ENCODE measurements at regions not wholly inside any gene's neighbourhood (a gene's known extent, or its start where the extent isn't known, plus 50 kb on each side); places are given as distances from the start of the nearest gene placed in this dataset.

GRCh38 chrX:14232688-14233087, 203.0 kb upstream of the GEMIN8 start:
- Mint-ChIP-seq H3K9me3 (ENCODE audit: low read depth) (peaks cover 49% of the 10 kb centered on the region), H3K36me3 (ENCODE audit: low read depth) (no peaks in the 10 kb centered on the region), H3K27ac (ENCODE audit: unreplicated experiment) (no peak overlapping the region), H3K4me1 (ENCODE audit: low read depth) (no peaks in the 10 kb centered on the region), H3K4me3 (ENCODE audit: unreplicated experiment) (no peak overlapping the region), H3K27me3 (ENCODE audit: low read depth) (no peaks in the 10 kb centered on the region)
- no peak for TF ChIP-seq CTCF (IDR thresholded peaks at IDR 0.05)
- DNase-seq (ENCODE audit: low spot score), result no peak

GRCh38 chrX:14228611-14229010, 198.9 kb upstream of the GEMIN8 start:
- H3K27ac Mint-ChIP-seq (ENCODE audit: unreplicated experiment), result no peak overlapping the region
- no peak overlapping the region for H3K4me3 Mint-ChIP-seq (ENCODE audit: unreplicated experiment)
- no peaks in the 10 kb centered on the region for H3K36me3 Mint-ChIP-seq (ENCODE audit: low read depth)
- H3K4me1 Mint-ChIP-seq (ENCODE audit: low read depth), result no peaks in the 10 kb centered on the region
- TF ChIP-seq CTCF (IDR thresholded peaks at IDR 0.05), result no peak
- peaks cover 41% of the 10 kb centered on the region for H3K9me3 Mint-ChIP-seq (ENCODE audit: low read depth)
- no peaks in the 10 kb centered on the region for H3K27me3 Mint-ChIP-seq (ENCODE audit: low read depth)
- DNase-seq (ENCODE audit: low spot score), result no peak

GRCh38 chrX:14220386-14220944, 190.8 kb upstream of the GEMIN8 start:
- Mint-ChIP-seq H3K9me3 (ENCODE audit: low read depth) (peaks cover 16% of the 10 kb centered on the region), H3K36me3 (ENCODE audit: low read depth) (no peaks in the 10 kb centered on the region), H3K4me3 (ENCODE audit: unreplicated experiment) (no peak overlapping the region), H3K27ac (ENCODE audit: unreplicated experiment) (no peak overlapping the region), H3K4me1 (ENCODE audit: low read depth) (no peaks in the 10 kb centered on the region), H3K27me3 (ENCODE audit: low read depth) (no peaks in the 10 kb centered on the region)
- DNase-seq (ENCODE audit: low spot score), result no peak
- no peak for TF ChIP-seq CTCF (IDR thresholded peaks at IDR 0.05)

GRCh38 chrX:14209034-14209433, 179.3 kb upstream of the GEMIN8 start:
- Mint-ChIP-seq H3K27me3 (ENCODE audit: low read depth) (no peaks in the 10 kb centered on the region), H3K36me3 (ENCODE audit: low read depth) (no peaks in the 10 kb centered on the region), H3K4me3 (ENCODE audit: unreplicated experiment) (no peak overlapping the region), H3K27ac (ENCODE audit: unreplicated experiment) (no peak overlapping the region), H3K9me3 (ENCODE audit: low read depth) (peaks cover 32% of the 10 kb centered on the region), H3K4me1 (ENCODE audit: low read depth) (no peaks in the 10 kb centered on the region)
- no peak for DNase-seq (ENCODE audit: low spot score)
- no peak for TF ChIP-seq CTCF (IDR thresholded peaks at IDR 0.05)

GRCh38 chrX:14194711-14195110, 165.0 kb upstream of the GEMIN8 start:
- H3K27ac Mint-ChIP-seq (ENCODE audit: unreplicated experiment), result no peak overlapping the region

More at GRCh38 chrX:14194711-14195110, 165.0 kb upstream of the GEMIN8 start:
- DNase-seq (ENCODE audit: low spot score), result no peak
- Mint-ChIP-seq H3K9me3 (ENCODE audit: low read depth) (peaks cover 29% of the 10 kb centered on the region), H3K4me1 (ENCODE audit: low read depth) (no peaks in the 10 kb centered on the region), H3K27me3 (ENCODE audit: low read depth) (no peaks in the 10 kb centered on the region), H3K4me3 (ENCODE audit: unreplicated experiment) (no peak overlapping the region), H3K36me3 (ENCODE audit: low read depth) (no peaks in the 10 kb centered on the region)
- no peak for TF ChIP-seq CTCF (IDR thresholded peaks at IDR 0.05)

All from chondrocyte (in vitro differentiated cells).